ENCODE measurements at regions not wholly inside any gene's neighbourhood (a gene's known extent, or its start where the extent isn't known, plus 50 kb on each side); places are given as distances from the start of the nearest gene placed in this dataset.
A peak's percentile ranks its signal among the peaks of the same experiment; 100 is the strongest.

GRCh38 chr18:68499141-68499540 lies 215.8 kb downstream of the TMX3 start:
- no peaks in the 10 kb centered on the region for H3K36me3 ChIP-seq
- no peaks in the 10 kb centered on the region for H3K9me3 ChIP-seq (replicated peaks)
- H3K27ac ChIP-seq, result no peak overlapping the region
- no peaks in the 10 kb centered on the region for H3K27me3 ChIP-seq
- no peak for DNase-seq
- no peak overlapping the region for H3K4me3 ChIP-seq
- H3K4me1 ChIP-seq, result peaks cover 6% of the 10 kb centered on the region

GRCh38 chr18:68498636-68499035 lies 216.3 kb downstream of the TMX3 start:
- DNase-seq, result no peak

GRCh38 chr18:68498185-68498584 lies 216.7 kb downstream of the TMX3 start:
- no peak overlapping the region for H3K27ac ChIP-seq

More at GRCh38 chr18:68498636-68499035, 216.3 kb downstream of the TMX3 start:
- Histone ChIP-seq H3K27ac (no peak overlapping the region), H3K4me1 (peaks cover 6% of the 10 kb centered on the region), H3K36me3 (no peaks in the 10 kb centered on the region), H3K27me3 (no peaks in the 10 kb centered on the region), H3K9me3 (replicated peaks) (no peaks in the 10 kb centered on the region), H3K4me3 (no peak overlapping the region)

GRCh38 chr18:68494802-68495581 lies 219.9 kb downstream of the TMX3 start:
- Histone ChIP-seq H3K36me3 (no peaks in the 10 kb centered on the region), H3K4me3 (no peak overlapping the region), H3K4me1 (peaks cover 6% of the 10 kb centered on the region), H3K27me3 (no peaks in the 10 kb centered on the region), H3K27ac (peak overlapping the region; percentile 51), H3K9me3 (replicated peaks) (no peaks in the 10 kb centered on the region)
- DNase-seq, result peak; percentile 67 to 88

More at GRCh38 chr18:68498185-68498584, 216.7 kb downstream of the TMX3 start:
- no peak overlapping the region for H3K4me3 ChIP-seq
- H3K9me3 ChIP-seq (replicated peaks), result no peaks in the 10 kb centered on the region
- no peak for DNase-seq
- H3K36me3 ChIP-seq, result no peaks in the 10 kb centered on the region
- H3K27me3 ChIP-seq, result no peaks in the 10 kb centered on the region
- H3K4me1 ChIP-seq, result peaks cover 6% of the 10 kb centered on the region

GRCh38 chr18:68489013-68489792 lies 225.7 kb downstream of the TMX3 start:
- no peaks in the 10 kb centered on the region for H3K36me3 ChIP-seq
- no peak overlapping the region for H3K4me3 ChIP-seq
- no peaks in the 10 kb centered on the region; the same call in 1 of the 2 replicates for H3K4me1 ChIP-seq
- no peaks in the 10 kb centered on the region for H3K27me3 ChIP-seq
- no peak for DNase-seq
- no peaks in the 10 kb centered on the region for H3K9me3 ChIP-seq (replicated peaks)
- H3K27ac ChIP-seq, result no peak overlapping the region

GRCh38 chr18:68484241-68484640 lies 230.7 kb downstream of the TMX3 start:
- DNase-seq, result no peak
- no peaks in the 10 kb centered on the region for H3K36me3 ChIP-seq
- no peak overlapping the region for H3K27ac ChIP-seq
- no peak overlapping the region for H3K4me3 ChIP-seq
- H3K4me1 ChIP-seq, result no peaks in the 10 kb centered on the region
- H3K9me3 ChIP-seq (replicated peaks), result no peaks in the 10 kb centered on the region
- H3K27me3 ChIP-seq, result no peaks in the 10 kb centered on the region

GRCh38 chr18:68482815-68483214 lies 232.1 kb downstream of the TMX3 start:
- DNase-seq, result no peak
- Histone ChIP-seq H3K27ac (no peak overlapping the region), H3K4me1 (no peaks in the 10 kb centered on the region), H3K27me3 (no peaks in the 10 kb centered on the region), H3K36me3 (no peaks in the 10 kb centered on the region), H3K4me3 (no peak overlapping the region), H3K9me3 (replicated peaks) (no peaks in the 10 kb centered on the region)

GRCh38 chr18:68480196-68480595 lies 234.7 kb downstream of the TMX3 start:
- H3K36me3 ChIP-seq, result no peaks in the 10 kb centered on the region
- H3K9me3 ChIP-seq (replicated peaks), result no peaks in the 10 kb centered on the region
- no peaks in the 10 kb centered on the region for H3K4me1 ChIP-seq
- no peaks in the 10 kb centered on the region for H3K27me3 ChIP-seq
- no peak overlapping the region for H3K27ac ChIP-seq
- DNase-seq, result no peak
- H3K4me3 ChIP-seq, result no peak overlapping the region

GRCh38 chr18:68478246-68478645 lies 236.7 kb downstream of the TMX3 start:
- H3K36me3 ChIP-seq, result no peaks in the 10 kb centered on the region
- no peak overlapping the region for H3K27ac ChIP-seq
- H3K9me3 ChIP-seq (replicated peaks), result no peaks in the 10 kb centered on the region
- DNase-seq, result no peak
- no peak overlapping the region for H3K4me3 ChIP-seq
- no peaks in the 10 kb centered on the region for H3K4me1 ChIP-seq
- H3K27me3 ChIP-seq, result no peaks in the 10 kb centered on the region

GRCh38 chr18:68475883-68476282 lies 239.0 kb downstream of the TMX3 start:
- H3K27me3 ChIP-seq, result no peaks in the 10 kb centered on the region
- DNase-seq, result no peak
- H3K9me3 ChIP-seq (replicated peaks), result no peaks in the 10 kb centered on the region
- no peak overlapping the region for H3K4me3 ChIP-seq
- H3K36me3 ChIP-seq, result no peaks in the 10 kb centered on the region
- no peak overlapping the region for H3K27ac ChIP-seq
- no peaks in the 10 kb centered on the region for H3K4me1 ChIP-seq

GRCh38 chr18:68472701-68473295 lies 242.1 kb downstream of the TMX3 start:
- Histone ChIP-seq H3K4me3 (no peak overlapping the region), H3K27ac (no peak overlapping the region), H3K36me3 (no peaks in the 10 kb centered on the region), H3K27me3 (no peaks in the 10 kb centered on the region), H3K4me1 (no peaks in the 10 kb centered on the region), H3K9me3 (replicated peaks) (no peaks in the 10 kb centered on the region)
- no peak for DNase-seq

GRCh38 chr18:68469049-68469625 lies 245.8 kb downstream of the TMX3 start:
- no peaks in the 10 kb centered on the region for H3K4me1 ChIP-seq
- no peaks in the 10 kb centered on the region for H3K9me3 ChIP-seq (replicated peaks)
- no peak overlapping the region for H3K4me3 ChIP-seq
- no peak for DNase-seq
- H3K36me3 ChIP-seq, result no peaks in the 10 kb centered on the region
- H3K27ac ChIP-seq, result no peak overlapping the region
- H3K27me3 ChIP-seq, result no peaks in the 10 kb centered on the region

- H3K4me3 ChIP-seq, result no peak overlapping the region
- no peaks in the 10 kb centered on the region for H3K27me3 ChIP-seq
- no peaks in the 10 kb centered on the region for H3K4me1 ChIP-seq
- H3K36me3 ChIP-seq, result no peaks in the 10 kb centered on the region
- no peak for DNase-seq
- H3K27ac ChIP-seq, result no peak overlapping the region
- no peaks in the 10 kb centered on the region for H3K9me3 ChIP-seq (replicated peaks)
Observed at GRCh38 chr18:68467957-68468356, 247.0 kb downstream of the TMX3 start.

- Histone ChIP-seq H3K36me3 (no peaks in the 10 kb centered on the region), H3K27me3 (no peaks in the 10 kb centered on the region), H3K4me1 (no peaks in the 10 kb centered on the region), H3K9me3 (replicated peaks) (no peaks in the 10 kb centered on the region), H3K4me3 (no peak overlapping the region), H3K27ac (no peak overlapping the region)
- no peak for DNase-seq
Observed at GRCh38 chr18:68467329-68467728, 247.6 kb downstream of the TMX3 start.

GRCh38 chr18:68466672-68467071 lies 248.2 kb downstream of the TMX3 start:
- H3K36me3 ChIP-seq, result no peaks in the 10 kb centered on the region
- no peak overlapping the region for H3K27ac ChIP-seq
- H3K27me3 ChIP-seq, result no peaks in the 10 kb centered on the region
- no peaks in the 10 kb centered on the region for H3K9me3 ChIP-seq (replicated peaks)
- no peak overlapping the region for H3K4me3 ChIP-seq
- DNase-seq, result no peak
- no peaks in the 10 kb centered on the region for H3K4me1 ChIP-seq
